ENCODE measurements at regions not wholly inside any gene's neighbourhood (a gene's known extent, or its start where the extent isn't known, plus 50 kb on each side); places are given as distances from the start of the nearest gene placed in this dataset.

GRCh38 chr3:147210676-147211075 lies 195.7 kb downstream of the ZIC4 start:
- no peak overlapping the region for H3K27ac ChIP-seq (ENCODE audit: low read depth, low read length)
- H4K20me1 ChIP-seq (ENCODE audit: insufficient read depth): no peaks in the 10 kb centered on the region
- TF ChIP-seq MAX (IDR thresholded peaks at IDR 0.05) (no peak), SP1 (IDR thresholded peaks at IDR 0.05; ENCODE audit: low read depth) (no peak), SRF (IDR thresholded peaks at IDR 0.05; ENCODE audit: low read depth) (no peak), CBX3 (IDR thresholded peaks at IDR 0.05; ENCODE audit: low read depth) (no peak), POLR2AphosphoS5 (IDR thresholded peaks at IDR 0.05; ENCODE audit: low read depth, low read length) (no peak), TCF7L2 (IDR thresholded peaks at IDR 0.05; ENCODE audit: borderline replicate concordance, extremely low read depth, insufficient read depth, insufficient read length) (no peak), EGR1 (IDR thresholded peaks at IDR 0.05; ENCODE audit: low read depth) (no peak), REST (IDR thresholded peaks at IDR 0.05; ENCODE audit: low read depth) (no peak), RAD21 (IDR thresholded peaks at IDR 0.05; ENCODE audit: low read depth) (no peak), SIN3A (IDR thresholded peaks at IDR 0.05; ENCODE audit: low read depth) (no peak)
- no peak overlapping the region for H3K9ac ChIP-seq (ENCODE audit: low read length)
- H2AFZ ChIP-seq (ENCODE audit: low read depth, low read length, poor library complexity, severe bottlenecking): no peak overlapping the region
- no peaks in the 10 kb centered on the region for H3K4me1 ChIP-seq (ENCODE audit: control insufficient read depth in 1 of 2, insufficient read depth in 2 of 2, low read length in 2 of 2)
- ChIA-PET POLR2A (no interaction called here), CTCF (interaction anchor here (1.1 kb wide), 1 partner anchor 19 kb away, joined by 3 read pairs; no protein-coding TSS in a partner anchor), RAD21 (ENCODE audit: low non-redundant PET in 1 of 2, low total read pairs in 2 of 2, uncharacterized antibody in 2 of 2, unreplicated experiment in 2 of 2) (no interaction called here)
- no TSS peak for BruUV-seq (replicated peaks)
- ATAC-seq (no peak), DNase-seq (ENCODE audit: low read depth, low spot score) (no peak)
- H3K4me3 ChIP-seq (replicated peaks in 1 of 2; ENCODE audit: low read depth in 1 of 2, low read length in 2 of 2): no peak overlapping the region
- no peak overlapping the region for H3K4me2 ChIP-seq (ENCODE audit: low read length)
- H3K36me3 ChIP-seq (ENCODE audit: control insufficient read depth in 1 of 2, insufficient read depth in 2 of 2, low read length in 2 of 2): no peaks in the 10 kb centered on the region
- no peaks in the 10 kb centered on the region for H3K9me2 ChIP-seq (ENCODE audit: insufficient read depth)
- H3K9me3 ChIP-seq (ENCODE audit: control insufficient read depth in 1 of 2, insufficient read depth in 1 of 2, low read depth in 1 of 2, low read length in 2 of 2): no peaks in the 10 kb centered on the region
- H3K79me2 ChIP-seq (ENCODE audit: insufficient read depth, low read length): no peaks in the 10 kb centered on the region
- no peaks in the 10 kb centered on the region for H3K27me3 ChIP-seq (ENCODE audit: insufficient read depth, low read length)
- intact Hi-C loops (cut with micrococcal nuclease): no loop called here
